ENCODE measurements at regions not wholly inside any gene's neighbourhood (a gene's known extent, or its start where the extent isn't known, plus 50 kb on each side); places are given as distances from the start of the nearest gene placed in this dataset.

DNA sequence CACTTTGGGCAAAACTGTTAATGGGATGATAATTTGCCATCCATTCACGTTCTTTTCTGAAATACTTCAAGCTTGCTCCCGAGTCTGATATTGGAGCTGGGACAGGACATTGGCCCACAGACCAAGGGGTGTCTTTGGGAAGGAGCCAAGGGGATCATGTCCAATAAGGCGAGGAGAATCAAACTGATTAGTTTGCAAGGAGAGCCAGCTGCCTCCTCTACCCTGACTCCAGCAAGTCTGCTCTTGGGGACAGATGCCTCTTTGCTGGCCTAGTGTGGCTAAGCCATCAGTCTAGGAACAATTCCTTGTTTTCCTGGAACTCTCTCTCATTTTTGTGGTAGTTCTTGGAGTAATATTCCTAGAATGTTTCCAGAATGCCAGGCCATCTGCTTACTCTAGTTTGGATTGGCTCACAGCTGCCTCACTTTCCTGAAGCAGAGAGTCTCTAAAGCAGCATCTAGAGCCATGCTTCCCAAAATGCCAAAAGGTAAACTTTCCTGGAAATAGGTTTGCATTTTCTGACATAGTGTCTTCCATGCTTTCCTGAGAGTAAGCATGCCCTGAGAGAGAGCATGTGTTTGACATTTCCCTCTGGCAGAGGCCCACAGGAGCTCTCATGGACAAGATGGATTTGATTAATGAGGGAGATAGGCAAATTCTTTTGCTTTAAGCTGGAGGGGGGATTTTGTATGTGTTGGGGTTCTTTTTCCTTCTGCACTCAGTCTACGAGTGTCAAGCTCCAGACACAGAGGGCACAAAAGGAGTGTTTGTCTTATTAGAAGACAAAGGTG, 145.6 kb downstream of the GDAP2 start:
- TF ChIP-seq, protein P1, sequence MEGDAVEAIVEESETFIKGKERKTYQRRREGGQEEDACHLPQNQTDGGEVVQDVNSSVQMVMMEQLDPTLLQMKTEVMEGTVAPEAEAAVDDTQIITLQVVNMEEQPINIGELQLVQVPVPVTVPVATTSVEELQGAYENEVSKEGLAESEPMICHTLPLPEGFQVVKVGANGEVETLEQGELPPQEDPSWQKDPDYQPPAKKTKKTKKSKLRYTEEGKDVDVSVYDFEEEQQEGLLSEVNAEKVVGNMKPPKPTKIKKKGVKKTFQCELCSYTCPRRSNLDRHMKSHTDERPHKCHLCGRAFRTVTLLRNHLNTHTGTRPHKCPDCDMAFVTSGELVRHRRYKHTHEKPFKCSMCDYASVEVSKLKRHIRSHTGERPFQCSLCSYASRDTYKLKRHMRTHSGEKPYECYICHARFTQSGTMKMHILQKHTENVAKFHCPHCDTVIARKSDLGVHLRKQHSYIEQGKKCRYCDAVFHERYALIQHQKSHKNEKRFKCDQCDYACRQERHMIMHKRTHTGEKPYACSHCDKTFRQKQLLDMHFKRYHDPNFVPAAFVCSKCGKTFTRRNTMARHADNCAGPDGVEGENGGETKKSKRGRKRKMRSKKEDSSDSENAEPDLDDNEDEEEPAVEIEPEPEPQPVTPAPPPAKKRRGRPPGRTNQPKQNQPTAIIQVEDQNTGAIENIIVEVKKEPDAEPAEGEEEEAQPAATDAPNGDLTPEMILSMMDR (IDR thresholded peaks at IDR 0.05) = no peak
- TF ChIP-seq POLR2A (IDR thresholded peaks at IDR 0.05) = no peak

Data from body of pancreas (tissue), 4 donors.